ENCODE measurements at regions not wholly inside any gene's neighbourhood (a gene's known extent, or its start where the extent isn't known, plus 50 kb on each side); places are given as distances from the start of the nearest gene placed in this dataset.
A peak's percentile ranks its signal among the peaks of the same experiment; 100 is the strongest.

GRCh38 chr15:58247855-58248842, 110.0 kb downstream of the AQP9 start:
- no peak overlapping the region for H3K4me2 ChIP-seq
- H3K27ac ChIP-seq = no peak overlapping the region
- ATAC-seq (no peak), FAIRE-seq (no peak), DNase-seq (ENCODE audit: low read depth in 1 of 2, low spot score in 1 of 2) (no peak)
- no peak overlapping the region for H3K4me3 ChIP-seq
- TF ChIP-seq CEBPB (IDR thresholded peaks at IDR 0.05) (peak; percentile 12 to 52; a peak in 1 of 4 replicates), HDAC2 (IDR thresholded peaks at IDR 0.05) (no peak)
- H3K4me1 ChIP-seq = no peaks in the 10 kb centered on the region
- CTCF ChIA-PET = interaction anchor here (0.9 to 1.7 kb wide), 5 partner anchors 9 to 1281 kb away, joined by 3 to 5 read pairs (median 3); no protein-coding TSS in a partner anchor
- POLR2A ChIA-PET = no interaction called here
- WGBS (ENCODE audit: missing lambda C conversion rate) = 70% methylated on average over 20 of the region's 20 CpGs
- H3K9me3 ChIP-seq = 0 out of 3 replicates have a peak, but pooled peaks cover 10% of the 10 kb centered on the region

- Histone ChIP-seq H3K4me3 (no peak overlapping the region), H3K4me1 (no peaks in the 10 kb centered on the region), H3K4me2 (no peak overlapping the region), H3K27ac (no peak overlapping the region), H3K9me3 (0 out of 3 replicates have a peak, but pooled peaks cover 10% of the 10 kb centered on the region)
- WGBS (ENCODE audit: missing lambda C conversion rate) = 73% methylated on average over 8 of the region's 8 CpGs
- no peak for TF ChIP-seq BHLHE40 (IDR thresholded peaks at IDR 0.05; ENCODE audit: low read depth, low read length)
- ChIA-PET POLR2A (no interaction called here), CTCF (interaction anchor here (1.2 to 3.7 kb wide), 3 partner anchors 8 to 20 kb away, joined by 3 to 20 read pairs (median 4); no protein-coding TSS in a partner anchor)
- ATAC-seq (no peak), DNase-seq (ENCODE audit: low read depth in 1 of 2, low spot score in 1 of 2) (no peak), FAIRE-seq (no peak)
These were observed 111.6 kb downstream of the AQP9 start for GRCh38 chr15:58249646-58250312.

GRCh38 chr15:58252586-58253323, 114.6 kb downstream of the AQP9 start:
- DNase-seq (ENCODE audit: low read depth in 1 of 2, low spot score in 1 of 2) (no peak), ATAC-seq (no peak), FAIRE-seq (no peak)
- H3K4me3 ChIP-seq = no peak overlapping the region
- 49% methylated on average over 7 of the region's 7 CpGs for WGBS (ENCODE audit: missing lambda C conversion rate)
- H3K4me1 ChIP-seq = no peaks in the 10 kb centered on the region
- no peak overlapping the region for H3K4me2 ChIP-seq
- ChIA-PET CTCF (interaction anchor here (0.7 to 3.7 kb wide), 7 partner anchors 9 to 909 kb away, joined by 3 to 20 read pairs (median 5); no protein-coding TSS in a partner anchor), POLR2A (no interaction called here)
- H3K9me3 ChIP-seq = peaks cover 16% of the 10 kb centered on the region; the same call in 1 of the 3 replicates
- TF ChIP-seq TFCP2L1 (CRISPR knock-in tag; IDR thresholded peaks at IDR 0.05) (no peak), HDAC2 (IDR thresholded peaks at IDR 0.05) (no peak), USF2 (IDR thresholded peaks at IDR 0.05) (no peak), CBX8 (IDR thresholded peaks at IDR 0.05) (no peak), ATOH8 (CRISPR knock-in tag; IDR thresholded peaks at IDR 0.05; ENCODE audit: low read depth) (no peak), CBX2 (IDR thresholded peaks at IDR 0.05; ENCODE audit: borderline replicate concordance, low read depth) (no peak), RFX5 (IDR thresholded peaks at IDR 0.05) (no peak), CEBPB (IDR thresholded peaks at IDR 0.05) (no peak), CHD2 (IDR thresholded peaks at IDR 0.05; ENCODE audit: low read length, partially characterized antibody) (no peak), POLR2AphosphoS2 (conservative IDR thresholded peaks at IDR 0.05; ENCODE audit: low read length) (no peak), HOXB13 (CRISPR knock-in tag; IDR thresholded peaks at IDR 0.05; ENCODE audit: low read depth) (no peak), MYC (IDR thresholded peaks at IDR 0.05; ENCODE audit: borderline replicate concordance, low read length) (no peak)
- H3K27ac ChIP-seq = no peak overlapping the region
